Lower leg skin (tissue), 4 donors: ENCODE measurements at regions not wholly inside any gene's neighbourhood (a gene's known extent, or its start where the extent isn't known, plus 50 kb on each side); places are given as distances from the start of the nearest gene placed in this dataset.

ENCODE experiments used
- DNase-seq, 2 donors: peaks; one replicate each; pipeline ENCODE4 v3.0.0-alpha.2; 2019; ENCODE audit warnings: low spot score in 2 of 2
- H3K4me3 ChIP-seq: fragments of 200-600 bp; sonication (generic); 2 replicates; pipeline ENCODE4 v1.5.1; 2017; ENCODE audit warnings: mild to moderate bottlenecking, low read depth; ENCODE audit not compliant: poor library complexity, severe bottlenecking
- CTCF ChIP-seq, 3 donors: fragments of 450-650 bp; IDR thresholded peaks; one replicate each; pipeline ENCODE4 v1.5.1; 2016; ENCODE audit warnings: antibody characterized with exemption in 3 of 3, mild to moderate bottlenecking in 3 of 3, moderate library complexity in 2 of 3
- POLR2A ChIP-seq, 2 donors: fragments of 450-650 bp; IDR thresholded peaks; one replicate each; pipeline ENCODE4 v1.6.1; 2016 to 2017; ENCODE audit warnings: antibody characterized with exemption in 2 of 2, mild to moderate bottlenecking in 1 of 2, moderate library complexity in 1 of 2
- WGBS, 2 donors: methylation state at CpG; one replicate each; pipeline ENCODE4 v1.1.5; 2018; 5-methylcytosine and 5-hydroxymethylcytosine counted together
- intact Hi-C: fragments of 100-400 bp; cut with DNase I; formaldehyde crosslinking; loops from one replicate; pipeline ENCODE4 v1.15.0; 2023; ENCODE audit warnings: low total_unique reads

DNA sequence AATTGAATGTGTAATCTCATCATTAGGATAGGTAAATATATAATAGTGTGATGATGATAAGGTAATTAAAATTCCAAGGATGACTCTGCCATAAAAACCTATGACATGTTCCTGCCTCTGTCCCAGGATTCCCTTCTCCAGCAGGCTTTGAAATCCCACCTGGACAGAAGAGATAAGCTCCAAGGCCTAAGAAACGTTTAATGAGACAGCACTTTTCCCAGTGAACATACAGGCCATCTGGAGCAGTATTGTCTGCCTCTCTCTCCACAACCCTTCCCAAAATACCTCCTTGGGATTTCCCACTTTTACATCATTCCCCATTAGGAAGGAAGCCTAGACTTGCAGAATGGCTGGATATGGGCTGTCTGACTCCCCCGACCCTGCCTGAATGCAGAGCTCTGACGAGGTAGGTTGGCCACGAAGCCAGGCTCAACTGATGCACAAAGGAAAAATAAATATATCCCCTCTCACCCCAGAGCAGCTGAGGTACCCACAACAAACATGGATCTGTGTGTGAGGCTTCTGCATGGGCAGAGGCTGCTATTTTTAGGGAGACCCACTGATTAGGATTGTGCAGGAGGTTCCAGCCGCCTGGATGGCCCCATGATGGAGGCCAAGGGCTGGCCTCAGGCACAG lies 71.0 kb downstream of the TMPRSS5 start:
- H3K4me3 ChIP-seq = no peak overlapping the region
- TF ChIP-seq POLR2A (IDR thresholded peaks at IDR 0.05) (no peak), CTCF (IDR thresholded peaks at IDR 0.05) (no peak)
- 61% methylated on average over 5 of the region's 5 CpGs for WGBS, 2 donors
- no peak for DNase-seq
- intact Hi-C loops = loop anchor here (5.0 kb wide), 1 partner anchor 1927 kb away; no protein-coding TSS in a partner anchor

DNA sequence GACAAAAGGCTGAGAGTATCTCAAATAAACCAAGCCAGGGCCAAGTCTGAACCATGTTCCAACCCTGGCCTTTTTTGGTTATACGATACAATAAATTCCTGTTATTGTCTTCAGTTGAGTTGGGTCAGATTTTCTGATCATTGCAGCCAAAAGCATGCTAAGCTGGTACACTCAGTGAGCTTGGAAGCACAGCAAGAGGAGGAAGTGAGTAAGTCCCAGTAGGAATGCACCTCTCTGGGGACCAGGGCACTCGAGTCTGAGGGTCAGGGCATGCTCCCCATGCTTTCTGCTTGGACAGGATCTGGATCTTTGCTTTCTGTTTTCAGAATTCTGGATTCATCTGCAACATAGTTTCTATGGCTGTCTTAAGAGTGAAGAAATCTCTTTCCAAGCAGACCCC lies 73.1 kb downstream of the TMPRSS5 start:
- DNase-seq = no peak
- WGBS, 2 donors = 40 to 55% methylated on average over 2 of the region's 2 CpGs
- no peak overlapping the region for H3K4me3 ChIP-seq
- intact Hi-C loops = no loop called here
- no peak for TF ChIP-seq CTCF (IDR thresholded peaks at IDR 0.05)
- no peak for TF ChIP-seq POLR2A (IDR thresholded peaks at IDR 0.05)

DNA sequence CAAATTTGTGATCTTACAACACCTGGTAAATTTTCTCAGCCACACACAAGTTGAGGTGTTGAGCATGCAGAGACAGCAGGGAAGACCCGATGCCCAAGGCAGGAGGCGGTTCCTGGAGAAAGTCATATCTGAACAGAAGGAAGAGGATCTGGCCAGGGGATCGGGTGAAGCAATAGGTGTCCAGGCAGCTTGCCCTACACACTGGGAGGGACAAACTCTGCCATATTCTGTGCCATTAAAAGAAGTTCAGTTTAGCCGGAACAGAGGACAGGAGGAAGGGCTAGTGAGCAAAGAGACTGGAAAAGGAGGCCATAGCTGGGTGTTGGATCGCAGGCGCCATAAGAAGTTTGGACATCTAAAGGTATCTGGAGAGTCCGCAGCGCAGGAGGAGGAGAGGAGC lies 76.5 kb downstream of the TMPRSS5 start:
- intact Hi-C loops = no loop called here
- no peak for DNase-seq
- 80 to 81% methylated on average over 8 of the region's 8 CpGs for WGBS, 2 donors
- TF ChIP-seq POLR2A (IDR thresholded peaks at IDR 0.05) (no peak), CTCF (IDR thresholded peaks at IDR 0.05) (no peak)
- no peak overlapping the region for H3K4me3 ChIP-seq

- no peak for TF ChIP-seq POLR2A (IDR thresholded peaks at IDR 0.05)
- no peak for TF ChIP-seq CTCF (IDR thresholded peaks at IDR 0.05)
- no peak overlapping the region for H3K4me3 ChIP-seq
- DNase-seq = no peak
- WGBS, 2 donors = 55 to 64% methylated on average over 2 of the region's 2 CpGs
- intact Hi-C loops = no loop called here
Measured at GRCh38 chr11:113628912-113629311, 77.2 kb downstream of the TMPRSS5 start.

DNA sequence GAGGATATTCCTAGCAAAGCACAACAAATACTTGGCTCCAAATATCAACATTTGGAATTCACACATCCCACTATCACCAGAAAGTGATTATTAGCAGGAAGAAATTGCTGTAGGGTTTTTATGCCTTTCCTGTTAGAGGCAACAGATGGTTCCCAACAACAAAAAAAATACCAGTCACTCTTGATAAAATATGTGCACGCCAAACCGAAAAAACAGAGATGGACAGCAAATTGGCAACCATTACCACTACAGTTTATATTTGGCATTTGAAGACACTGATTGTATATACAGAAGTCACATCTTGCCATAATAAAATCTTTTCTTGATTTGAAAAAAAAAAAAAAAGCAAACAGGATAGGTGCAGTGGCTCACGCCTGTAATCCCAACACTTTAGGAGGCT lies 78.2 kb downstream of the TMPRSS5 start:
- intact Hi-C loops = no loop called here
- TF ChIP-seq CTCF (IDR thresholded peaks at IDR 0.05) = no peak
- 72 to 86% methylated on average over 3 of the region's 3 CpGs for WGBS, 2 donors
- no peak overlapping the region for H3K4me3 ChIP-seq
- DNase-seq = no peak

GRCh38 chr11:113627297-113627696 lies 78.8 kb downstream of the TMPRSS5 start:
- intact Hi-C loops = no loop called here
- no peak overlapping the region for H3K4me3 ChIP-seq
- DNase-seq = no peak
- TF ChIP-seq POLR2A (IDR thresholded peaks at IDR 0.05) (no peak), CTCF (IDR thresholded peaks at IDR 0.05) (no peak)
- WGBS, 2 donors = 82 to 83% methylated on average over 2 of the region's 2 CpGs
